Glutamatergic neuron (in vitro differentiated cells): ENCODE measurements at regions not wholly inside any gene's neighbourhood (a gene's known extent, or its start where the extent isn't known, plus 50 kb on each side); places are given as distances from the start of the nearest gene placed in this dataset.

Source experiments
- DNase-seq: peaks from one replicate; pipeline ENCODE4 v3.0.0; 2022
- H3K27ac Mint-ChIP-seq: one replicate; pipeline ENCODE4 v1.8.0; 2020; ENCODE audit warnings: mild to moderate bottlenecking, mixed read lengths, inconsistent platforms; ENCODE audit not compliant: unreplicated experiment
- H3K27me3 Mint-ChIP-seq: one replicate; pipeline ENCODE4 v1.8.0; 2020; ENCODE audit warnings: mild to moderate bottlenecking, moderate library complexity, mixed read lengths, inconsistent platforms; ENCODE audit not compliant: unreplicated experiment
- H3K36me3 Mint-ChIP-seq: one replicate; pipeline ENCODE4 v1.8.0; 2020; ENCODE audit warnings: mild to moderate bottlenecking, mixed read lengths, inconsistent platforms; ENCODE audit not compliant: unreplicated experiment
- H3K4me1 Mint-ChIP-seq: one replicate; pipeline ENCODE4 v1.8.0; 2020; ENCODE audit warnings: mild to moderate bottlenecking, low read depth, mixed read lengths, inconsistent platforms; ENCODE audit not compliant: unreplicated experiment
- H3K4me3 Mint-ChIP-seq: one replicate; pipeline ENCODE4 v1.8.0; 2020; ENCODE audit warnings: mild to moderate bottlenecking, mixed read lengths, inconsistent platforms; ENCODE audit not compliant: unreplicated experiment
- H3K9me3 Mint-ChIP-seq: one replicate; pipeline ENCODE4 v1.8.0; 2020; ENCODE audit warnings: mild to moderate bottlenecking, moderate library complexity, mixed read lengths, inconsistent platforms; ENCODE audit not compliant: unreplicated experiment
- CTCF ChIP-seq: fragments of 200-600 bp; sonication (generic); IDR thresholded peaks from one replicate; pipeline ENCODE4 v1.5.0; 2021; ENCODE audit not compliant: partially characterized antibody, unreplicated experiment

- H3K4me3 Mint-ChIP-seq = no peak overlapping the region
- DNase-seq = no peak
- peaks cover 3% of the 10 kb centered on the region for H3K36me3 Mint-ChIP-seq
- TF ChIP-seq CTCF = no peak
- H3K27ac Mint-ChIP-seq = no peak overlapping the region
- peaks cover 4% of the 10 kb centered on the region for H3K9me3 Mint-ChIP-seq
- peaks cover 3% of the 10 kb centered on the region for H3K27me3 Mint-ChIP-seq
- H3K4me1 Mint-ChIP-seq = no peaks in the 10 kb centered on the region
Measured at GRCh38 chr16:9184354-9184690, 92.9 kb downstream of the HAPSTR1 start.

- Mint-ChIP-seq H3K36me3 (peaks cover 3% of the 10 kb centered on the region), H3K27ac (no peak overlapping the region), H3K4me1 (no peaks in the 10 kb centered on the region), H3K27me3 (no peaks in the 10 kb centered on the region), H3K9me3 (no peaks in the 10 kb centered on the region), H3K4me3 (no peak overlapping the region)
- DNase-seq = no peak
- no peak for TF ChIP-seq CTCF
Measured at GRCh38 chr16:9185381-9185780, 93.9 kb downstream of the HAPSTR1 start.

GRCh38 chr16:9186061-9186460 is 94.6 kb downstream of the HAPSTR1 start:
- Mint-ChIP-seq H3K27ac (no peak overlapping the region), H3K27me3 (no peaks in the 10 kb centered on the region), H3K9me3 (no peaks in the 10 kb centered on the region), H3K36me3 (peaks cover 3% of the 10 kb centered on the region), H3K4me1 (no peaks in the 10 kb centered on the region), H3K4me3 (no peak overlapping the region)
- no peak for DNase-seq
- no peak for TF ChIP-seq CTCF

GRCh38 chr16:9188721-9189120 is 97.3 kb downstream of the HAPSTR1 start:
- Mint-ChIP-seq H3K9me3 (no peaks in the 10 kb centered on the region), H3K36me3 (no peaks in the 10 kb centered on the region), H3K27ac (no peak overlapping the region), H3K27me3 (no peaks in the 10 kb centered on the region), H3K4me1 (no peaks in the 10 kb centered on the region), H3K4me3 (no peak overlapping the region)
- TF ChIP-seq CTCF = no peak
- no peak for DNase-seq

- no peak for DNase-seq
- no peak for TF ChIP-seq CTCF
- no peak overlapping the region for H3K4me3 Mint-ChIP-seq
Measured at GRCh38 chr16:9191274-9191850, 99.9 kb downstream of the HAPSTR1 start.

More at GRCh38 chr16:9191274-9191850, 99.9 kb downstream of the HAPSTR1 start:
- H3K4me1 Mint-ChIP-seq = no peaks in the 10 kb centered on the region
- H3K9me3 Mint-ChIP-seq = no peaks in the 10 kb centered on the region
- no peaks in the 10 kb centered on the region for H3K36me3 Mint-ChIP-seq
- no peaks in the 10 kb centered on the region for H3K27me3 Mint-ChIP-seq
- no peak overlapping the region for H3K27ac Mint-ChIP-seq
